ENCODE measurements at regions not wholly inside any gene's neighbourhood (a gene's known extent, or its start where the extent isn't known, plus 50 kb on each side); places are given as distances from the start of the nearest gene placed in this dataset.

GRCh38 chr13:68007576-68007975 lies 777.4 kb upstream of the PCDH9 start:
- Histone ChIP-seq H3K9me1 (ENCODE audit: control insufficient read depth, extremely low read depth, insufficient read depth, low read length) (no peaks in the 10 kb centered on the region), H3K27me3 (ENCODE audit: control insufficient read depth, extremely low read depth, insufficient read depth, low read length) (no peaks in the 10 kb centered on the region), H3K79me2 (ENCODE audit: control insufficient read depth, insufficient read depth, low read length) (no peaks in the 10 kb centered on the region), H3K4me1 (ENCODE audit: control insufficient read depth, extremely low read depth, insufficient read depth, low read length) (no peaks in the 10 kb centered on the region), H3K27ac (ENCODE audit: control insufficient read depth, insufficient read depth, low read length) (no peak overlapping the region), H3K9ac (ENCODE audit: control insufficient read depth, extremely low read depth, insufficient read depth, low read length) (no peak overlapping the region), H4K20me1 (ENCODE audit: control insufficient read depth, extremely low read depth, insufficient read depth, low read length) (no peaks in the 10 kb centered on the region), H2AFZ (ENCODE audit: control insufficient read depth, low read length) (no peak overlapping the region), H3K4me3 (ENCODE audit: control insufficient read depth in 2 of 3, extremely low read depth in 1 of 3, insufficient read depth in 2 of 3, low read depth in 1 of 3, low read length in 3 of 3) (no peak overlapping the region), H3K4me2 (ENCODE audit: control insufficient read depth, extremely low read depth, insufficient read depth, low read depth, low read length) (no peak overlapping the region), H3K36me3 (ENCODE audit: control insufficient read depth in 2 of 2, extremely low read depth in 1 of 2, insufficient read depth in 2 of 2, low read length in 2 of 2) (no peaks in the 10 kb centered on the region), H3K9me3 (ENCODE audit: control insufficient read depth, low read depth, low read length) (no peaks in the 10 kb centered on the region)
- dilution Hi-C loops (cut with MboI; ENCODE audit: extremely low pct_ligation_motif_present, low sequenced_read_pairs) = no loop called here
- FAIRE-seq (no peak), DNase-seq (ENCODE audit: low read depth, low spot score) (no peak)
- no peak for TF ChIP-seq CTCF (optimal IDR thresholded peaks at IDR 0.05 in 1 of 3, IDR thresholded peaks at IDR 0.05 in 1 of 3, conservative IDR thresholded peaks at IDR 0.05 in 1 of 3; ENCODE audit: extremely low read depth in 1 of 3, insufficient read depth in 2 of 3, low read length in 3 of 3)
- no peak for TF ChIP-seq EZH2 (IDR thresholded peaks at IDR 0.05; ENCODE audit: low read length)

GRCh38 chr13:67996101-67996500 lies 766.0 kb upstream of the PCDH9 start:
- no peak overlapping the region for H3K4me2 ChIP-seq (ENCODE audit: control insufficient read depth, extremely low read depth, insufficient read depth, low read depth, low read length)
- no peaks in the 10 kb centered on the region for H4K20me1 ChIP-seq (ENCODE audit: control insufficient read depth, extremely low read depth, insufficient read depth, low read length)
- no peaks in the 10 kb centered on the region for H3K27me3 ChIP-seq (ENCODE audit: control insufficient read depth, extremely low read depth, insufficient read depth, low read length)
- no peak overlapping the region for H3K9ac ChIP-seq (ENCODE audit: control insufficient read depth, extremely low read depth, insufficient read depth, low read length)
- dilution Hi-C loops (cut with MboI; ENCODE audit: extremely low pct_ligation_motif_present, low sequenced_read_pairs) = no loop called here
- no peaks in the 10 kb centered on the region for H3K4me1 ChIP-seq (ENCODE audit: control insufficient read depth, extremely low read depth, insufficient read depth, low read length)
- H3K79me2 ChIP-seq (ENCODE audit: control insufficient read depth, insufficient read depth, low read length) = no peaks in the 10 kb centered on the region
- no peak overlapping the region for H3K4me3 ChIP-seq (ENCODE audit: control insufficient read depth in 2 of 3, extremely low read depth in 1 of 3, insufficient read depth in 2 of 3, low read depth in 1 of 3, low read length in 3 of 3)
- H3K9me1 ChIP-seq (ENCODE audit: control insufficient read depth, extremely low read depth, insufficient read depth, low read length) = no peaks in the 10 kb centered on the region
- FAIRE-seq (no peak), DNase-seq (ENCODE audit: low read depth, low spot score) (no peak)
- no peaks in the 10 kb centered on the region for H3K9me3 ChIP-seq (ENCODE audit: control insufficient read depth, low read depth, low read length)
- no peaks in the 10 kb centered on the region for H3K36me3 ChIP-seq (ENCODE audit: control insufficient read depth in 2 of 2, extremely low read depth in 1 of 2, insufficient read depth in 2 of 2, low read length in 2 of 2)
- H3K27ac ChIP-seq (ENCODE audit: control insufficient read depth, insufficient read depth, low read length) = no peak overlapping the region
- H2AFZ ChIP-seq (ENCODE audit: control insufficient read depth, low read length) = no peak overlapping the region
- TF ChIP-seq EZH2 (IDR thresholded peaks at IDR 0.05; ENCODE audit: low read length) (no peak), CTCF (optimal IDR thresholded peaks at IDR 0.05 in 1 of 3, IDR thresholded peaks at IDR 0.05 in 1 of 3, conservative IDR thresholded peaks at IDR 0.05 in 1 of 3; ENCODE audit: extremely low read depth in 1 of 3, insufficient read depth in 2 of 3, low read length in 3 of 3) (no peak)

Measured in keratinocyte (primary cell).